Prostate gland (tissue), 2 donors: ENCODE measurements at regions not wholly inside any gene's neighbourhood (a gene's known extent, or its start where the extent isn't known, plus 50 kb on each side); places are given as distances from the start of the nearest gene placed in this dataset.

Experiments
- DNase-seq: peaks from one replicate; pipeline ENCODE4 v3.0.0-alpha.2; 2019; ENCODE audit warnings: low spot score
- H3K27ac ChIP-seq, 2 donors: fragments of 200-600 bp; sonication (generic); 2 replicates each; pipeline ENCODE4 v1.5.1; 2017 to 2019
- H3K27me3 ChIP-seq: fragments of 200-600 bp; sonication (generic); replicated peaks from 2 replicates; pipeline ENCODE4 v1.5.1; 2019; ENCODE audit not compliant: insufficient read depth
- H3K36me3 ChIP-seq, 2 donors: fragments of 200-600 bp; sonication (generic); 1 replicate in 1 of 2; 2 replicates in 1 of 2; pipeline versions ENCODE4 v1.5.1 to v1.8.1; 2017 to 2019
- H3K4me1 ChIP-seq: fragments of 200-600 bp; sonication (generic); replicated peaks from 2 replicates; pipeline ENCODE4 v1.5.1; 2019
- H3K4me3 ChIP-seq, 2 donors: fragments of 200-600 bp; sonication (generic); 2 replicates each; pipeline ENCODE4 v1.5.1; 2017 to 2019
- H3K9me3 ChIP-seq: fragments of 200-600 bp; sonication (generic); 2 replicates; pipeline ENCODE4 v1.5.1; 2017
- POLR2A ChIP-seq: fragments of 450-650 bp; IDR thresholded peaks from one replicate; pipeline ENCODE4 v1.6.1; 2016; ENCODE audit warnings: antibody characterized with exemption, mild to moderate bottlenecking
- POLR2AphosphoS5 ChIP-seq: sonication (generic); formaldehyde crosslinking; IDR thresholded peaks from one replicate; pipeline ENCODE4 v1.6.1; 2017; ENCODE audit warnings: antibody characterized with exemption
- WGBS: methylation state at CpG from one replicate; pipeline ENCODE4 v1.1.5; 2018; 5-methylcytosine and 5-hydroxymethylcytosine counted together
- intact Hi-C: fragments of 100-400 bp; cut with DNase I; formaldehyde crosslinking; loops from one replicate; pipeline ENCODE4 v1.14.2; 2022
- TF ChIP-seq, protein P1 (sequence below), 4 experiments: fragments of 200-600 bp in 2 of 4; fragments of 450-650 bp in 2 of 4; sonication (generic) in 2 of 4; IDR thresholded peaks; 1 replicate in 3 of 4; 2 replicates in 1 of 4; pipeline ENCODE4 v1.5.1; 2016 to 2019; ENCODE audit warnings: antibody characterized with exemption in 4 of 4, mild to moderate bottlenecking in 2 of 4, moderate library complexity in 2 of 4

DNA sequence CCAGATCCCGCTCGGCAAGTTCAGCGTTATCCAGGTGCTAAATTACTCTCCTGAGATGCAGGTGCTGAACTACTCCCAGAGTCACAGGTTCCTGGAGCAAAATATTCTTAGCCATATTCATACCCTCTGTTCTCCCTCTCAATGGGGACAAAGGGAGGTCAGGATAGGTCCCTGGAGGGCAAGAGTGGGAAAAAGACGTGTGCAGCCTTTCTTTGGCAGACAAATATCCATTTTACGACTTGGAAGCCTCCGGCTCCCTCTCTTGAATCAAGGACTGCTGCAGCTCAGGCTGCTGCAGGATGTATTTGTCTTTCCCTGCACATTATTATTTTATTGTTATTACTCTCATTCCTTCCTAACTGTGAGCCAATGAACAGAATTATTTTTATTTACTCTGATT is 590.2 kb downstream of the NR2F1-AS1 start:
- no peaks in the 10 kb centered on the region for H3K27me3 ChIP-seq

DNA sequence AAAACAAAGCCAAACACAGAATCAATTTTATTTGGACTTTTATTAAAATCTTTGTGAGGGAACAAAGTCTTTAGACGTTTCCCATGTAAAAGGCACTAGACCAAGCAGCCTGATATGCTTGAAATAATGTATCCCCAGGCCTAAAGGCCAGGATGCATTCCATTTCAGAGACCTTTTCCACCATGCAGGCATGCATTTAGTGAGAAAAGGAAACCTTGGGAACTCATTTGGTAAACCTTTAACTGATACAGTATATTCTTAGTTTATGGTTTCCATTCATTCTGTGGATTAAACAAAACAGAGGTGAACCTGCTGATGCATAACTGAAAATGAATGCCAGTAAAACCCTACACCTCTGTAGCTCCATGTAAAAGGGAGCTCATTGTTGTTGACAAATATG is 600.0 kb downstream of the NR2F1-AS1 start:
- WGBS, result 52% methylated on average over 1 of the region's 1 CpG
- TF ChIP-seq, protein P1, sequence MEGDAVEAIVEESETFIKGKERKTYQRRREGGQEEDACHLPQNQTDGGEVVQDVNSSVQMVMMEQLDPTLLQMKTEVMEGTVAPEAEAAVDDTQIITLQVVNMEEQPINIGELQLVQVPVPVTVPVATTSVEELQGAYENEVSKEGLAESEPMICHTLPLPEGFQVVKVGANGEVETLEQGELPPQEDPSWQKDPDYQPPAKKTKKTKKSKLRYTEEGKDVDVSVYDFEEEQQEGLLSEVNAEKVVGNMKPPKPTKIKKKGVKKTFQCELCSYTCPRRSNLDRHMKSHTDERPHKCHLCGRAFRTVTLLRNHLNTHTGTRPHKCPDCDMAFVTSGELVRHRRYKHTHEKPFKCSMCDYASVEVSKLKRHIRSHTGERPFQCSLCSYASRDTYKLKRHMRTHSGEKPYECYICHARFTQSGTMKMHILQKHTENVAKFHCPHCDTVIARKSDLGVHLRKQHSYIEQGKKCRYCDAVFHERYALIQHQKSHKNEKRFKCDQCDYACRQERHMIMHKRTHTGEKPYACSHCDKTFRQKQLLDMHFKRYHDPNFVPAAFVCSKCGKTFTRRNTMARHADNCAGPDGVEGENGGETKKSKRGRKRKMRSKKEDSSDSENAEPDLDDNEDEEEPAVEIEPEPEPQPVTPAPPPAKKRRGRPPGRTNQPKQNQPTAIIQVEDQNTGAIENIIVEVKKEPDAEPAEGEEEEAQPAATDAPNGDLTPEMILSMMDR (IDR thresholded peaks at IDR 0.05), result no peak
- TF ChIP-seq POLR2AphosphoS5 (no peak), POLR2A (no peak)
- Histone ChIP-seq H3K36me3 (no peaks in the 10 kb centered on the region), H3K27me3 (no peaks in the 10 kb centered on the region), H3K9me3 (no peaks in the 10 kb centered on the region), H3K4me3 (no peak overlapping the region), H3K4me1 (no peaks in the 10 kb centered on the region), H3K27ac (no peak overlapping the region)
- intact Hi-C loops, result no loop called here
- no peak for DNase-seq

More for the DNA sequence above, 590.2 kb downstream of the NR2F1-AS1 start:
- Histone ChIP-seq H3K27ac (no peak overlapping the region), H3K4me1 (no peaks in the 10 kb centered on the region), H3K4me3 (no peak overlapping the region), H3K36me3 (no peaks in the 10 kb centered on the region), H3K9me3 (no peaks in the 10 kb centered on the region)
- intact Hi-C loops, result no loop called here
- 45% methylated on average over 6 of the region's 6 CpGs for WGBS
- no peak for DNase-seq
- TF ChIP-seq POLR2A, result no peak
- TF ChIP-seq POLR2AphosphoS5, result no peak

DNA sequence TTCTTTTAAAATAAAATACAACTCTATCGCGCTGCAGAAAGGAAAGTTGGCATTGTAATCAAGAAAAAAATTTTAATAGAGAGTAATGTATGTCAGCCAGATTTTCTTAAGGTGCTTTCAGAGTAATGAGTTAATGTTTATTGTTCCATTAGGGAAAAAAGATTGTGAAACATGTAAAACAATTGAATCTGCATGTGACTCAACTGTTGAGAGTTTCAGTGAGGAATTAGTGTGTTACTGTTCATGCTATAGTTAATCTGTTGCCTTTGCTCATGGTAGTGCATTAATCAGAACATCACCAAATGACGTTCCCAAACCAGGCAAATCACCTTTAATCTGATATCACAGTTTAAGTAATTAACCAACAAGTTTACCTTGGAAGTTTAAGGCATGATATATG is 600.5 kb downstream of the NR2F1-AS1 start:
- DNase-seq, result no peak
- WGBS, result 38% methylated on average over 3 of the region's 3 CpGs
- H3K36me3 ChIP-seq, result no peaks in the 10 kb centered on the region
- intact Hi-C loops, result no loop called here
- H3K4me3 ChIP-seq, result no peak overlapping the region
- TF ChIP-seq POLR2A (no peak), POLR2AphosphoS5 (no peak)
- TF ChIP-seq, protein P1 (IDR thresholded peaks at IDR 0.05), result no peak
- H3K4me1 ChIP-seq, result no peaks in the 10 kb centered on the region
- no peaks in the 10 kb centered on the region for H3K27me3 ChIP-seq
- H3K9me3 ChIP-seq, result no peaks in the 10 kb centered on the region
- no peak overlapping the region for H3K27ac ChIP-seq

DNA sequence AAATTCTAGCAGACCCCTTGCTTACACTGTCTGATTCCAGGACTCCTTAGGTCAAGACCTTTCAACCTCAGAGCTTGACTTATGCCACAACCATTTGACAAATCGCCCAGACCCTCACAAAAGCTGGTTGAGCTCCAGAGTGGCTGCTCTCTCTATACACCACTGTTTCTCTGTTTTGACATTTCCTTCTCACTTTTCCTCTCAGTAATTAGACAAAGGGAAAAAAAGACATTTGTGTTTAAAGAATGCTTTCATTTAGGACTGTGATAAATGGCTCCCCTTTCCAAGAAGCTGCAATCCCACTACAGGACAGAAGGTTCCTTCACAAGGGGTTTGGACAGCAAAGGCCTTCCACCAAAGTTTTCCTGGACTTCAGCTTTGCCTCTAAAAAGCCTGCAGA is 601.3 kb downstream of the NR2F1-AS1 start:
- no peak overlapping the region for H3K27ac ChIP-seq
- intact Hi-C loops, result no loop called here
- no peaks in the 10 kb centered on the region for H3K27me3 ChIP-seq
- 69% methylated on average over 1 of the region's 1 CpG for WGBS
- no peaks in the 10 kb centered on the region for H3K9me3 ChIP-seq
- H3K4me3 ChIP-seq, result no peak overlapping the region
- H3K36me3 ChIP-seq, result no peaks in the 10 kb centered on the region
- TF ChIP-seq POLR2A (no peak), POLR2AphosphoS5 (no peak)
- TF ChIP-seq, protein P1 (IDR thresholded peaks at IDR 0.05), result no peak
- no peaks in the 10 kb centered on the region for H3K4me1 ChIP-seq
- no peak for DNase-seq

DNA sequence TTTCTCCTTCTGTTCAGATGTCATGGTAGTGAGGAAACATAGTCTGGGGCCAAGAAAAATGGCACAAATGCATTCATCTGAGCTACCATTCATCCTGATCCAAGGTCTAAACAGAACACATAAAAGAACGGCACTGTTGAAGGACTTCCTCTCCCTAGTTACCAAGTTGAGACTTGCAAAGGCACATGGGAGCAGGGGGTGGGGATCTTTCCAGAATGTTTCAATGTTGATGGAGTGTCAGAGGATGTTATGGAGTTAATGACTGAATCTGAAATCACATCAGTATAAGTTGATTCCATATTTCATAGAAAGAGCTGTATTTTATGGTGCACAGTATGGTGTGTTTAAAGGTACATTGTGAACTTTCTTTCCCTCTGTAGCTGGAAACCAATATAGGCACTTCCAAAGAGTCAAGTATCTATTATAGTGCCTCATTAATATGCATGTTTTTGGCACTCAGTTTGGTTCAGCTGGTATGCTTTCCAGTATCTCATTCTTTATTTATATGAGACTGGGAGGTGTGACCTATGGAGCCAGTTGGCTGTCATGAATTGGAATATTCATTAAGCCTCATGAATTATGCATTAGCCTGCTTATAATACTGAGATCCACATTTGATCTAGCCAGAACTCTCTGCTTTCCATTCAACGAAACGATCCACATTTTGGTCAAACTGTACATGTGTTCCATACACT is 603.0 kb downstream of the NR2F1-AS1 start:
- intact Hi-C loops, result no loop called here
- TF ChIP-seq, protein P1 (IDR thresholded peaks at IDR 0.05), result no peak
- TF ChIP-seq POLR2A (no peak), POLR2AphosphoS5 (no peak)
- no peak for DNase-seq
- WGBS, result 75% methylated on average over 3 of the region's 3 CpGs
- H3K27ac ChIP-seq, result no peak overlapping the region
- no peaks in the 10 kb centered on the region for H3K27me3 ChIP-seq
- H3K4me1 ChIP-seq, result no peaks in the 10 kb centered on the region
- H3K9me3 ChIP-seq, result no peaks in the 10 kb centered on the region
- H3K36me3 ChIP-seq, result no peaks in the 10 kb centered on the region
- no peak overlapping the region for H3K4me3 ChIP-seq
